Thyroid gland (tissue), 4 donors: ENCODE measurements at regions not wholly inside any gene's neighbourhood (a gene's known extent, or its start where the extent isn't known, plus 50 kb on each side); places are given as distances from the start of the nearest gene placed in this dataset.

ENCODE experiments used
- DNase-seq, 2 donors: peaks; one replicate each; pipeline ENCODE4 v3.0.0-alpha.2; 2019
- H3K27ac ChIP-seq, 3 donors: fragments of 200-600 bp; sonication (generic); 1 replicate in 2 of 3; 2 replicates in 1 of 3; pipeline ENCODE4 v1.5.1; 2016 to 2019; ENCODE audit warnings: mild to moderate bottlenecking in 1 of 3, moderate library complexity in 1 of 3
- H3K27me3 ChIP-seq: fragments of 200-600 bp; sonication (generic); one replicate; pipeline ENCODE4 v1.5.1; 2019
- H3K36me3 ChIP-seq, 2 donors: fragments of 200-600 bp; sonication (generic); one replicate each; pipeline ENCODE4 v1.5.1; 2016 to 2019
- H3K4me1 ChIP-seq, 2 donors: fragments of 200-600 bp; sonication (generic); one replicate each; pipeline ENCODE4 v1.5.1; 2017 to 2019
- H3K4me3 ChIP-seq, 3 donors: fragments of 200-600 bp; sonication (generic); replicated peaks in 1 of 3; 1 replicate in 2 of 3; 2 replicates in 1 of 3; pipeline ENCODE4 v1.5.1; 2016; ENCODE audit warnings: mild to moderate bottlenecking in 1 of 3
- H3K9me3 ChIP-seq: fragments of 200-600 bp; sonication (generic); one replicate; pipeline ENCODE4 v1.5.1; 2017
- CTCF ChIP-seq, 6 experiments: fragments of 200-600 bp in 3 of 6; fragments of 450-650 bp in 3 of 6; sonication (generic) in 3 of 6; IDR thresholded peaks; one replicate each; pipeline ENCODE4 v1.5.1; 2016 to 2019; ENCODE audit warnings: antibody characterized with exemption in 6 of 6, mild to moderate bottlenecking in 2 of 6, inconsistent platforms in 1 of 6, moderate library complexity in 1 of 6
- POLR2A ChIP-seq, 2 donors: fragments of 450-650 bp; IDR thresholded peaks; one replicate each; pipeline ENCODE4 v1.6.1; 2017; ENCODE audit warnings: antibody characterized with exemption in 2 of 2, mild to moderate bottlenecking in 2 of 2, moderate library complexity in 1 of 2
- WGBS, 2 donors: methylation state at CpG; one replicate each; pipeline ENCODE4 v1.1.5; 2017; 5-methylcytosine and 5-hydroxymethylcytosine counted together
- intact Hi-C: fragments of 100-400 bp; cut with DNase I; formaldehyde crosslinking; loops from one replicate; pipeline ENCODE4 v1.15.1; 2023

- Histone ChIP-seq H3K27me3 (no peaks in the 10 kb centered on the region), H3K36me3 (no peaks in the 10 kb centered on the region), H3K27ac (no peak overlapping the region), H3K4me3 (no peak overlapping the region), H3K9me3 (no peaks in the 10 kb centered on the region), H3K4me1 (no peaks in the 10 kb centered on the region)
- DNase-seq = no peak
- intact Hi-C loops = no loop called here
- TF ChIP-seq CTCF (IDR thresholded peaks at IDR 0.05) = no peak
- TF ChIP-seq POLR2A (IDR thresholded peaks at IDR 0.05) = no peak
- 92 to 97% methylated on average over 3 to 7 of the region's 7 CpGs for WGBS, 2 donors
These were observed 75.0 kb upstream of the ESX1 start for GRCh38 chrX:104329731-104330130.

- WGBS, 2 donors = 77 to 88% methylated on average over 3 of the region's 3 CpGs
- Histone ChIP-seq H3K9me3 (no peaks in the 10 kb centered on the region), H3K27me3 (no peaks in the 10 kb centered on the region), H3K27ac (no peak overlapping the region), H3K4me1 (no peaks in the 10 kb centered on the region), H3K4me3 (no peak overlapping the region), H3K36me3 (no peaks in the 10 kb centered on the region)
- intact Hi-C loops = no loop called here
- TF ChIP-seq CTCF (IDR thresholded peaks at IDR 0.05) (no peak), POLR2A (IDR thresholded peaks at IDR 0.05) (no peak)
- DNase-seq = no peak
These were observed 70.5 kb upstream of the ESX1 start for GRCh38 chrX:104325213-104325585.

GRCh38 chrX:104324461-104325212 is 69.9 kb upstream of the ESX1 start:
- TF ChIP-seq CTCF (IDR thresholded peaks at IDR 0.05) = no peak
- no peak for TF ChIP-seq POLR2A (IDR thresholded peaks at IDR 0.05)
- intact Hi-C loops = no loop called here
- 76 to 93% methylated on average over 6 of the region's 6 CpGs for WGBS, 2 donors

GRCh38 chrX:104319346-104319745 is 64.6 kb upstream of the ESX1 start:
- H3K27ac ChIP-seq = no peak overlapping the region
- WGBS, 2 donors = 94 to 98% methylated on average over 5 of the region's 5 CpGs
- H3K27me3 ChIP-seq = no peaks in the 10 kb centered on the region
- no peak for TF ChIP-seq CTCF (IDR thresholded peaks at IDR 0.05)
- TF ChIP-seq POLR2A (IDR thresholded peaks at IDR 0.05) = no peak
- H3K4me3 ChIP-seq = no peak overlapping the region
- intact Hi-C loops = no loop called here
- no peaks in the 10 kb centered on the region for H3K36me3 ChIP-seq
- H3K4me1 ChIP-seq = no peaks in the 10 kb centered on the region
- no peaks in the 10 kb centered on the region for H3K9me3 ChIP-seq
- DNase-seq = no peak

More at GRCh38 chrX:104324461-104325212, 69.9 kb upstream of the ESX1 start:
- Histone ChIP-seq H3K27ac (no peak overlapping the region), H3K9me3 (no peaks in the 10 kb centered on the region), H3K36me3 (no peaks in the 10 kb centered on the region), H3K27me3 (no peaks in the 10 kb centered on the region), H3K4me1 (no peaks in the 10 kb centered on the region), H3K4me3 (no peak overlapping the region)
- DNase-seq = no peak

- no peak for TF ChIP-seq POLR2A (IDR thresholded peaks at IDR 0.05)
- Histone ChIP-seq H3K9me3 (no peaks in the 10 kb centered on the region), H3K4me3 (no peak overlapping the region), H3K36me3 (no peaks in the 10 kb centered on the region), H3K4me1 (no peaks in the 10 kb centered on the region), H3K27ac (no peak overlapping the region), H3K27me3 (no peaks in the 10 kb centered on the region)
- no peak for DNase-seq
- intact Hi-C loops = no loop called here
- 47 to 51% methylated on average over 4 of the region's 4 CpGs for WGBS, 2 donors
These were observed 63.7 kb upstream of the ESX1 start for GRCh38 chrX:104318330-104319009.
